TTC549 (cell line): ENCODE measurements at regions not wholly inside any gene's neighbourhood (a gene's known extent, or its start where the extent isn't known, plus 50 kb on each side); places are given as distances from the start of the nearest gene placed in this dataset.

ENCODE experiments used
- FAIRE-seq: peaks from 2 replicates; lab custom pipeline; 2012; peaks lifted over from hg19 to GRCh38; lab: Jason Lieb, UNC

- FAIRE-seq, result no peak
Observed at GRCh38 chr2:225340923-225341322, 58.6 kb upstream of the NYAP2 start.

GRCh38 chr2:225337183-225337582, 62.3 kb upstream of the NYAP2 start:
- FAIRE-seq, result no peak

- no peak for FAIRE-seq
Observed at GRCh38 chr2:225334514-225334913, 65.0 kb upstream of the NYAP2 start.

- FAIRE-seq, result no peak
Observed at GRCh38 chr2:225328192-225328591, 71.3 kb upstream of the NYAP2 start.

GRCh38 chr2:225326969-225327368, 72.5 kb upstream of the NYAP2 start:
- FAIRE-seq, result no peak

GRCh38 chr2:225319872-225320271, 79.6 kb upstream of the NYAP2 start:
- no peak for FAIRE-seq

GRCh38 chr2:225318440-225318839, 81.1 kb upstream of the NYAP2 start:
- FAIRE-seq, result no peak

- no peak for FAIRE-seq
Observed at GRCh38 chr2:225317186-225317585, 82.3 kb upstream of the NYAP2 start.

- no peak for FAIRE-seq
Observed at GRCh38 chr2:225310745-225311144, 88.8 kb upstream of the NYAP2 start.

- no peak for FAIRE-seq
Observed at GRCh38 chr2:225309516-225309915, 90.0 kb upstream of the NYAP2 start.

GRCh38 chr2:225296951-225297350, 102.6 kb upstream of the NYAP2 start:
- no peak for FAIRE-seq

- FAIRE-seq, result no peak
Observed at GRCh38 chr2:225295102-225295501, 104.4 kb upstream of the NYAP2 start.

GRCh38 chr2:225293638-225294037, 105.9 kb upstream of the NYAP2 start:
- FAIRE-seq, result no peak

GRCh38 chr2:225290757-225291400, 108.6 kb upstream of the NYAP2 start:
- no peak for FAIRE-seq

- FAIRE-seq, result no peak
Observed at GRCh38 chr2:225289659-225290058, 109.9 kb upstream of the NYAP2 start.

GRCh38 chr2:225288986-225289385, 110.5 kb upstream of the NYAP2 start:
- no peak for FAIRE-seq

- no peak for FAIRE-seq
Observed at GRCh38 chr2:225282858-225283710, 116.4 kb upstream of the NYAP2 start.

GRCh38 chr2:225276207-225276606, 123.3 kb upstream of the NYAP2 start:
- no peak for FAIRE-seq

- FAIRE-seq, result no peak
Observed at GRCh38 chr2:225275443-225275842, 124.1 kb upstream of the NYAP2 start.

- FAIRE-seq, result no peak
Observed at GRCh38 chr2:225274751-225275150, 124.8 kb upstream of the NYAP2 start.

- FAIRE-seq, result no peak
Observed at GRCh38 chr2:225272173-225272572, 127.3 kb upstream of the NYAP2 start.

GRCh38 chr2:225270861-225271260, 128.6 kb upstream of the NYAP2 start:
- FAIRE-seq, result no peak

- no peak for FAIRE-seq
Observed at GRCh38 chr2:225270053-225270452, 129.5 kb upstream of the NYAP2 start.

GRCh38 chr2:225254363-225254762, 145.1 kb upstream of the NYAP2 start:
- FAIRE-seq, result no peak
